AG04450 (cell line): ENCODE measurements at regions not wholly inside any gene's neighbourhood (a gene's known extent, or its start where the extent isn't known, plus 50 kb on each side); places are given as distances from the start of the nearest gene placed in this dataset.

Experiments used
- CTCF ChIA-PET: fragments of 300-600, 350-600 bp; formaldehyde crosslinking; extraction: SDS; loops from one replicate; lab custom pipeline; 2022; ENCODE audit warnings: antibody characterized with exemption, inconsistent platforms; lab: Charles Lee
- POLR2A ChIA-PET: fragments of 350-600 bp; formaldehyde crosslinking; extraction: SDS; loops from one replicate; lab custom pipeline; 2021; ENCODE audit warnings: antibody characterized with exemption, inconsistent platforms; lab: Yijun Ruan, JAX
- DNase-seq: peaks from one replicate; pipeline ENCODE4 v3.0.0-alpha.2; 2011; ENCODE audit warnings: low read depth, low spot score
- H3K27ac ChIP-seq: one replicate; pipeline ENCODE4 v1.5.1; 2012; ENCODE audit warnings: low read depth, low read length, control low read depth
- H3K27me3 ChIP-seq: one replicate; pipeline ENCODE4 v1.6.0; 2012; ENCODE audit warnings: low read length; ENCODE audit not compliant: control insufficient read depth, insufficient read depth
- H3K4me3 ChIP-seq: 2 replicates; pipeline ENCODE4 v1.5.1; 2011; ENCODE audit warnings: mild to moderate bottlenecking, low read depth, low read length, control low read depth
- H3K9me3 ChIP-seq: 2 replicates; pipeline ENCODE4 v1.5.1; 2012; ENCODE audit warnings: low read length; ENCODE audit not compliant: control insufficient read depth, insufficient read depth
- TF ChIP-seq, protein P1 (sequence below): IDR thresholded peaks from 2 replicates; pipeline ENCODE4 v1.5.1; 2011; ENCODE audit warnings: low read depth, low read length, control low read depth, inconsistent platforms

DNA sequence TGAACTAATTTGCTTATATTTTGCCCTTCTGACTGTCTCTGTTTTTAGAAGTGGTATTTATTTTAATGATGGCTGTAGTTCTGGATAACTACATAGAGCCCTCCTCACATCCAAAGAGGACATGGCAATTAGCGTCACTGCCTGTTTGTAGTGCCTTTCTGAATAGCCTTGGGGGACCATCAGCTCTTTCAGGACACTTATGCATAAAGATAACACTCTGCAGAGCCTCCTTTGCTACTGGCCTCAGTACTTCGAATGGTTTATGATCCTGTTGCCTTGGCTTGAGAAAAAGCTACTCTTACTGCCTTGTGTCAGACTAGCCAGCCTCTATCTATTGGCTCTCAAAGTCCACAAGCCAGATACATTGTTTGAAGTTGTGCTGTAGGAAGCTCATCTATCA, 105.4 kb upstream of the SPRED1 start:
- H3K27me3 ChIP-seq: no peaks in the 10 kb centered on the region
- ChIA-PET POLR2A (no interaction called here), CTCF (no interaction called here)
- H3K27ac ChIP-seq: no peak overlapping the region
- no peak for DNase-seq
- H3K9me3 ChIP-seq: peaks cover 3% of the 10 kb centered on the region; the same call in 1 of the 2 replicates
- H3K4me3 ChIP-seq: no peak overlapping the region
- TF ChIP-seq, protein P1, sequence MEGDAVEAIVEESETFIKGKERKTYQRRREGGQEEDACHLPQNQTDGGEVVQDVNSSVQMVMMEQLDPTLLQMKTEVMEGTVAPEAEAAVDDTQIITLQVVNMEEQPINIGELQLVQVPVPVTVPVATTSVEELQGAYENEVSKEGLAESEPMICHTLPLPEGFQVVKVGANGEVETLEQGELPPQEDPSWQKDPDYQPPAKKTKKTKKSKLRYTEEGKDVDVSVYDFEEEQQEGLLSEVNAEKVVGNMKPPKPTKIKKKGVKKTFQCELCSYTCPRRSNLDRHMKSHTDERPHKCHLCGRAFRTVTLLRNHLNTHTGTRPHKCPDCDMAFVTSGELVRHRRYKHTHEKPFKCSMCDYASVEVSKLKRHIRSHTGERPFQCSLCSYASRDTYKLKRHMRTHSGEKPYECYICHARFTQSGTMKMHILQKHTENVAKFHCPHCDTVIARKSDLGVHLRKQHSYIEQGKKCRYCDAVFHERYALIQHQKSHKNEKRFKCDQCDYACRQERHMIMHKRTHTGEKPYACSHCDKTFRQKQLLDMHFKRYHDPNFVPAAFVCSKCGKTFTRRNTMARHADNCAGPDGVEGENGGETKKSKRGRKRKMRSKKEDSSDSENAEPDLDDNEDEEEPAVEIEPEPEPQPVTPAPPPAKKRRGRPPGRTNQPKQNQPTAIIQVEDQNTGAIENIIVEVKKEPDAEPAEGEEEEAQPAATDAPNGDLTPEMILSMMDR: no peak

DNA sequence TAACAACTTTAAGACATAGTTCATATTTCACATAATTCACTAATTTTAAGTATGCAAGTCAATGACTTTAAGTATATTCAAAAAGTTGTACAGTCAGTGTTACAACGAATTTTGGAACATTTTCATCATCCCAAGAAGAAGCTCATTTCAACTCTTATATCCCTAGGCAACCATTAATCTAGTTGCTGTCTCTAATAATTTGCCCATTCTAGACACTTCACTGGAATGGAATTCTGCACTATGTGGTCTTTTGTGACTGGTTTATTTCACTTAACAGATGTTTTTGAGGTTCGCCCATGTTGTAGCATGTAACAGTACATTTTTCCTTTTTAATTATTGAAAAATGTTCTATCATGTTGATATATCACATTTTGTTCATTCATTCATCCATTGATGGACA, 104.2 kb upstream of the SPRED1 start:
- Histone ChIP-seq H3K4me3 (no peak overlapping the region), H3K9me3 (peaks cover 3% of the 10 kb centered on the region; the same call in 1 of the 2 replicates), H3K27ac (no peak overlapping the region), H3K27me3 (no peaks in the 10 kb centered on the region)
- ChIA-PET CTCF (interaction anchor here (0.6 kb wide), 1 partner anchor 130 kb away, joined by 3 read pairs; no protein-coding TSS in a partner anchor), POLR2A (no interaction called here)
- TF ChIP-seq, protein P1: no peak
- no peak for DNase-seq

DNA sequence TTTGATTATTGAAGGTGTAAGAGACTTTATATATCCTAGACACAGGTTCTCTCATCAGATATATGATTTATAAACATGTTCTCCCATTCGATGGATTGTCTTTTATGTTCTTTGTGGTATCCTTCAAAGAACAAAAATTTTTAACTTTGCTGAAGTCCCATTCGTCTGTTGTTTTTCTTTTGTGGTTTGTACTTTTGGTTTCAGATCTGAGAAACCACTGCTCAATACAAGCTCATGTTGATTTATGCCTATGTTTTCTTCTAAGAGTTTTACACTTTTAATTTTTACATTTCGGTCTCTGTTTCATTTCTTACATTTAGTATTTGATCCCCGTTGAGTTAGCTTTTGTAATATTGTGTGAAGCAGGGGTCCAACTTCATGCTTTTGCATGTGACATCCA, 103.3 kb upstream of the SPRED1 start:
- ChIA-PET CTCF (no interaction called here), POLR2A (no interaction called here)
- TF ChIP-seq, protein P1: no peak

DNA sequence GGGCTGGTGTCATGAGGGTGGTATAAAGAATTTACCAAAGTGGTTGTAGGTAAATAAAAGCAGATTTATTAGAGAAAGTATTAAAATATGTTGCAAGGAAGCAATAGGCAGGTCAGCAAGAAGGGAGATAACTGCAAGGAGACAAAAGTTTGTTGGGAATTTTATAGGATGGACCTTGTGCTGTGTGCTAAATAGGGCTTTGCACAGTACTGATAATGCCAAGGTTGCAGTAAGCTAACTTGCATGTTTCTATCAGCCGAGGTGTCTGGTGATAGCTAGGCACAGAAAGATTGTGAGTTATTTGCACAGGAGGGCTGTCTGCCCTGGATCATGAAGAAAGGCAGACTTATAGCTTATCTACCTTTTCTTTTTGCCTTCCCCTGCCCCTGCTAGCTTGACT, 102.5 kb upstream of the SPRED1 start:
- no peak for DNase-seq
- TF ChIP-seq, protein P1: no peak
- Histone ChIP-seq H3K9me3 (peaks cover 3% of the 10 kb centered on the region; the same call in 1 of the 2 replicates), H3K4me3 (no peak overlapping the region), H3K27me3 (no peaks in the 10 kb centered on the region), H3K27ac (no peak overlapping the region)
- CTCF ChIA-PET: no interaction called here
- POLR2A ChIA-PET: no interaction called here

More for the DNA sequence above, 103.3 kb upstream of the SPRED1 start:
- Histone ChIP-seq H3K27ac (no peak overlapping the region), H3K4me3 (no peak overlapping the region), H3K27me3 (no peaks in the 10 kb centered on the region), H3K9me3 (peaks cover 3% of the 10 kb centered on the region; the same call in 1 of the 2 replicates)
- DNase-seq: no peak

DNA sequence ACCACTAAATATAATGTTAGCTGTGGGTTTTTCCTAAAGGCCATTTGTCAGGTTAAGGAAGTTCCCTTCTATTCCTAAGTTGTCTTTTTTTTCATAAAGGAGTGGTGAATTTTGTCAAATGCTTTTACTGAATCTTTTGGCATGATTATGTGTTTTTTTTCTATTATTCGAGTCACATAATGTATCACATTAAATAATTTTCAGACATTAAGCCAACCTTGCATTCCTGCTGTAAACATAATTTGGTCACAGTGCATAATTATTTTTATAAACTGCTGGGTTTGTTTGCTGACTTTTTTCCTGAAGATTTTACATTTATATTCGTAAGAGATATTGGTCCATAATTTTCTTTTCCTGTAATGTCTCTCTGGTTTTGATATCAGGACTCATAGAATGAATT, 101.8 kb upstream of the SPRED1 start:
- ChIA-PET CTCF (no interaction called here), POLR2A (no interaction called here)
- Histone ChIP-seq H3K27ac (no peak overlapping the region), H3K4me3 (no peak overlapping the region), H3K27me3 (no peaks in the 10 kb centered on the region), H3K9me3 (peaks cover 3% of the 10 kb centered on the region; the same call in 1 of the 2 replicates)
- TF ChIP-seq, protein P1: no peak
- DNase-seq: no peak
